NCI-H526 (cell line): ENCODE measurements at regions not wholly inside any gene's neighbourhood (a gene's known extent, or its start where the extent isn't known, plus 50 kb on each side); places are given as distances from the start of the nearest gene placed in this dataset.

ENCODE experiments used
- DNase-seq, 2 experiments: peaks; one replicate each; lab custom pipeline; 2025; lab: John Stamatoyannopoulos, UW

DNA sequence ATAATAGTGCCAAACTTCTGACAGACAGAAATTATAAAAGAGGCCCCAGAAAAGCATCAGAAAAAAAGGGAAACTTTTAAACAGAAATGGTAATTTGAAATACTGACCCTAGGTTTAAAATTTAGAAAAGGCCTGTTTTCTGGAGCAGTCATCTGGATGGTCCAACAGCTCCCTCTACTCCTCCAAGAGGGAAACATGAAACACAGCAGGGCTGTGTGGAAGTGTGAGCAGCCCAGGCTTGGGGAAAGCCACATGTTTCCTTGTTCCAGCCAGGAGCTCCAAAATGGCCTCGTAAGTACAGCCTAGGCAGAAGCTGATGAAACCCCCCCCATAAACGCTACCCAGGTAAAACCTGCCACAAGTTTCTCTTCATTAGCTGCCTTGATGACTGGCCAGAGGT, 499.3 kb upstream of the ADAMTS16 start:
- DNase-seq: peak; percentile 70 to 83

GRCh38 chr5:4642525-4642924, 497.6 kb upstream of the ADAMTS16 start:
- no peak for DNase-seq

DNA sequence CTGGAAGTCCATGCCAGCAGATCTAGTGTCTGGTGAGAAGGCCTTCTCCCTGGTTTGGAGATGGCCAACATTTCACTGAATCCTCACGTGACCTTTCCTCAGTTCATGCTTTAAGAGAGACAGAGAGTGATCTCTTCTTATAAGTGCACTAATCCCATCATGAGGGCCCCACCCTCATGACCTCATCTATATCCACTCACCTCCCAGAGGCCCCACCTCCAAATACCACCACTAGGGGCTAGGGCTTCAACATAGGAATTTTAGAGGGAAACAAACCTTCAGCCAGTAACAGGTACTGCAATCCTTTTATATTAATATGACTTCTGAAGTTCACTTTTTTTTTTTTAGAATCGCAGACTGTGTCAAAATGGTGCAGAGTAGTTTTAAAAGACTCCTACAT, 496.9 kb upstream of the ADAMTS16 start:
- DNase-seq: no peak

DNA sequence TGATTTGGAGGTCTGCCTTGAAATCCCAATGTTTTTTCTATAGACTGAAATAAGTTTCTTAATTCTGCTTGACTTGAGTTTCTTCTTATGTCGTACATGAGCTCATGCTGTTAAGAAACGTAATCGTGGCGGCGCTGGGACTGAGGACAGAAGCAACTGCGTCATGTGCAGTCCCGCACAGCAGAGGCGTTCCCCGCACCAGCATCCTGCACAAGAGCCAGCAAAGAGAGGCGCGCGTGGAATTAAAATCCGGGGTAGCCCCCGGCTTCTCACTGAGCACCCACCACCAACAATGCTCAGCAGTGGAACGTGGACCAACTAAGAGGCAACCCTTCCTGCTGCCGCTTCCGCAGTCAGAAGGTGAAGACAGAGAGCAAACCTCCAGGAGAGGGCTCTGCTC, 496.2 kb upstream of the ADAMTS16 start:
- no peak for DNase-seq

- no peak for DNase-seq
Measured at GRCh38 chr5:4646715-4647375, 493.3 kb upstream of the ADAMTS16 start.

DNA sequence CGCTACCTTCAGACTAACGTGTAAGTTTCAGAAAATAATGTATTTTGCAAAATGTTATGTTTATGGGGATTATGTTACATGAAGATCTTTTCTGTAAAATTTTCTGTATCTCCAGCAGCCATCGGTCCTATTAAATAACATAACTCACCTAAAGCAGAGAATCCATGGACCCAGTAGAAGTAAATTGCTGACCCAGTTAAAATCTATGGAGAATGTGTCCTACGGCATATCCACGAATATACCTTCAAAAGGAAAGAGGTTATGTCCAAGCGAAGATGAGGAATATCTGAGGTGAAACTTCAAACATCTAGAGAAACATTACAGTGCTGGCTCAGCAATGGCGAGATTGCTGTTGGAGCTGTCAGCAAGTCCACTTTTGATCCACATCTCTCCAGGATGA, 492.2 kb upstream of the ADAMTS16 start:
- DNase-seq: no peak

- no peak for DNase-seq
Measured at GRCh38 chr5:4651806-4652565, 488.1 kb upstream of the ADAMTS16 start.

DNA sequence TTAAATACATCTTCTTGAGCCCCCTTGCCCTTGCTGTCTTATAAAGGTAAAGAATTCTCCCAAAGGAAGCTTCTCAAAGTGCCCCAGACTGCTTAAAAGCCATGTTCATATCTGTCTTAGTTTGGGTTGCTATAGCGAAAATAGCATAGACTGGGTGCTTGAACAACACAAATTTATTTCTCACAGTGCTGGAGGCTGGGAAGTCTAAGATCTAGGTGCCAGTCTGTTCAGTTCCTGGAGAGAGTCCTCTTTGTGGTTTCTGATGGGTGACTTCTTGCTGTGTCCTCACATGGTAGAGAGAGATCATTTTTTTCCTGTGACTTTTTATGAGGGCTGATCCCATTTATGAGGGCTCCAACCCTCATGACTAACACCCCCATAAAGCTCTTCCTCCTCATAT, 486.7 kb upstream of the ADAMTS16 start:
- no peak for DNase-seq

DNA sequence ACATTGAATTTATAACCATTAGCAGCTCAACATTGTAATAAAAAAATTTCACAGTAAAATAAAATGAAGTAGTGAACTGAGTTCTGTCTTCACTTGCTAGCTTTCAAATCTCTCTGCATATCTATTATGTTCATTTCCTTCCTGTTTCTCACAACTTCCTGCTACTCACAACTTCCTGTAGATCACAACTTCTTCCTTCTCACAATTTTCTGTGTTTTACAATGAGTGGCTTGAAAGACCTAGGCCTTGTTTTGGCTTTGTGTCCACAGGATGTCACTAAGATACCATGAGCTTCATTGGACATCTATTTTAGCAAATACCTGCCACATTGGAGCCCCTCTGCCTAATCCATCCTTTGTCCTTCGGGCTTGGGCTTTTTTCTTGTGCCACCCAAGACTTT, 480.3 kb upstream of the ADAMTS16 start:
- no peak for DNase-seq

GRCh38 chr5:4661326-4661725, 478.8 kb upstream of the ADAMTS16 start:
- no peak for DNase-seq

- DNase-seq: no peak
Measured at GRCh38 chr5:4661836-4662235, 478.3 kb upstream of the ADAMTS16 start.

DNA sequence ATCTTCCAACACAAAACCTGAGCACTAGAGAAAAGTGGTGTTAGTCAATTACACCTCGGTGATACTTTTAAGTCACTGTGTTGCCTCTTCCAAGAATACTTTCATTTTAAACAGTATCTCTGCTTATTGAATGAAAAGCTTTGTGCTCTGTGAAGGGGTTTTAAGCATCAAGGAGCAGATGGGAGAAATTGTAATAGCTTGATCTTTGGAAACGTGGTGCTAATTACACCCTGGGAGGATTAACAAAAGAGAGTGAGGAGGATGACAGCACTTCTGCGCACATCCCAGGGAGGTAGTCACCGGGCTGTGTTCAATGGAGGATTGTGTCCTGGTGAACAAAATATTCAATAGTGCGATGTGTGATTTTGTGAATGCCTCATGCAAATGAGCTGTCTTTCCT, 477.4 kb upstream of the ADAMTS16 start:
- no peak for DNase-seq

GRCh38 chr5:4665911-4666310, 474.2 kb upstream of the ADAMTS16 start:
- no peak for DNase-seq

GRCh38 chr5:4674166-4674565, 466.0 kb upstream of the ADAMTS16 start:
- no peak for DNase-seq

GRCh38 chr5:4676934-4677333, 463.2 kb upstream of the ADAMTS16 start:
- no peak for DNase-seq

DNA sequence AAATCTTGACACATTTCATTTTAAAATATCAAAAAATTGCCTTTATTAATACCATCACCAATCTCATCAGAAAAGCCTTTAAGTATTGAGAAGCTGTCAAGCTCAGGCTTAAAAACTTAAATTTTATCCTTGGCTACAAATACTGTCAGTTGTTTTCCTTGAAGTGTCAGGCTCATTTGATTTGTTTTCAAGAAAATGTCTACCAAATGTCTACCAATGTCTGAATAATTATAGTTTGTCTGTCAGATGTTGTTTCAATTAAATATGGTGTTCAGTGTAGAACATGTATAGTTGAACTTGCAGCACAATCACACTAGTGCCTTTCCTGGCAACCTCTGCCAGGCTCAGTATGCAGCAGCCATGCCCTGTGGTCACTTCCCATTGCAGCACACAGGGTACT, 455.2 kb upstream of the ADAMTS16 start:
- DNase-seq: no peak

- DNase-seq: no peak
Measured at GRCh38 chr5:4698596-4698995, 441.5 kb upstream of the ADAMTS16 start.

GRCh38 chr5:4699592-4699991, 440.5 kb upstream of the ADAMTS16 start:
- no peak for DNase-seq

- peak; percentile 38 to 89 for DNase-seq
Measured at GRCh38 chr5:4700069-4700468, 440.1 kb upstream of the ADAMTS16 start.

DNA sequence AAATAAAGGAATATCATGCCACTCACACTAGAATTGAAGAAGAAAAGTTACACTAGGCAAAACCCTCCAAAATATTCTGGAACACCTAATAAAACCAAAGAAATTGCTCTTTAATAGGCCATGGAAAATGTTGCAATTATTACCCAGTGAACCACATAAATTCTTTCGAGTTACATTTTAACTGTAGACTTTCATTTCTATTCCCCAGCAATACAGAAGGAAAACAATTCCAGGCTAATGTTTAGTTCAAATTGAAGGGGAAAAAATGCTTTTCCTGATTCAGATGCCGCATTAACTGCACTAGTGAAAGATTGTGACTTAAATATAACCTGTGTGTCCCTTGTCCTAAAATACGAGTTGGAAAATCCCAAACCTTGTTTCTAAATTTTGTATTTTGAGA, 439.3 kb upstream of the ADAMTS16 start:
- DNase-seq: no peak

- DNase-seq: no peak
Measured at GRCh38 chr5:4703931-4704458, 436.1 kb upstream of the ADAMTS16 start.

GRCh38 chr5:4704951-4705350, 435.2 kb upstream of the ADAMTS16 start:
- no peak for DNase-seq

DNA sequence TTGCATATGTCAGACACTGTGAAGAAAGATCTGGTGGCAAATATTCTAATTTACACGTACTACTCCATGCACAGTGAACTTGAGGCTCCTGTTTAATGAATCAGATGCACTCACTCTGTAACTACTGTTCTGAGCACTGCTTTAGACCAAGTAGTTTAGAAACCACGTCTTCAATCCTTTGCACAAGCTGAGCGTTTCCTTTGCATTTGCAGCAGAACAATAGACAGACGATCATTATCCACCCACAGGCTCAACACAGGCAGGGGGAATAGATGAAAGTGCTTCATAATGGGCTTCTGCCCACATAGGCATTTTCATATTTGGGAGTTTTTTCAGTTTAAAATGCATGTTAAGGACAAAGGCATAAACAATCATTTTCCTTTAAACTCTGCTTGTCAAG, 423.3 kb upstream of the ADAMTS16 start:
- no peak for DNase-seq

DNA sequence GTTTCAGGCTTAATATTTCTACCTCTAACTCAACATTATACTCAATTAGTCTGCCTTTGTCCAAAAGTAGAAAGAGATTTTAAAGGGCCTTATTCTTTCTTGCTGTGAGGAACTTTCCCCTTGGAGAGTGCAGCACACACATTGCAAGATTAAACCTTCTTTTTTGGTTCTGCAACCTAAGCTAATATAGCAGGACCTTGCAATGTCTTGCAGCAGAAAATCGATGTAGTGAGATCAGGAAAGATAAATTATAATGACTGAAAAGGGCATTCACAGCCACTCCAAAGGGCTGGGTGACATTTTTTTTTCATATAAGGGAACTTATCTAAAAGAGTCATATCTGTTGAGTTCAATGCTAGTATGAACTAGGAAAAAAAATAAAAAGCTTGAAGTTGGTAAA, 422.7 kb upstream of the ADAMTS16 start:
- no peak for DNase-seq
